ENCODE measurements at regions not wholly inside any gene's neighbourhood (a gene's known extent, or its start where the extent isn't known, plus 50 kb on each side); places are given as distances from the start of the nearest gene placed in this dataset.

GRCh38 chr2:31765078-31765945 is 184.6 kb upstream of the SRD5A2 start:
- TF ChIP-seq CTCF (IDR thresholded peaks at IDR 0.05 in 4 of 5, conservative IDR thresholded peaks at IDR 0.05 in 1 of 5) (no peak), POLR2A (IDR thresholded peaks at IDR 0.05) (no peak)
